HG03135 (cell line): ENCODE measurements at regions not wholly inside any gene's neighbourhood (a gene's known extent, or its start where the extent isn't known, plus 50 kb on each side); places are given as distances from the start of the nearest gene placed in this dataset.

Experiments used
- ATAC-seq: cut with Tn5 transposase; IDR thresholded peaks from one replicate; pipeline ENCODE4 v1.9.1; 2021; ENCODE audit warnings: mild to moderate bottlenecking, moderate library complexity; ENCODE audit not compliant: unreplicated experiment

- no peak for ATAC-seq
These were observed 51.3 kb upstream of the PFKP start for GRCh38 chr10:3016016-3016415.

DNA sequence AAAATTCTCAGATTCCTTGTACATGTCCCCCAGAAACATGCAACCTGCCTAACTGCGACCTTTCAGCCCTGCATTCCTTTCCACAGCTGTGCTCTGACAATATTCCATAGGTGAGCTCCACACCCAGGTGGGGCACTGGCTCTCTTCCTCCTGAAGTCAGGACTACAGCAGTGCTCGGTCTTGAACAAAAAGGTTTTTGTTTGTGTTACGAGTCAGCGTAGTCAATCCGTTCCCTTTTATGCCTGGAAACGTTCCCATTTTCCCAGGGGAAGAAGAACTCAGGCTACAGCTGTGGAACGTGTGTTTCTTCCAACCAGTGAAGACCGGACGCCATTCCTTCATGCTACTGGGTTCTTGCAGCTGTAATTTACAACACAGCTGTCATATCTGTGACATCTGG is 52.4 kb upstream of the PFKP start:
- no peak for ATAC-seq

- ATAC-seq: no peak
These were observed 55.1 kb upstream of the PFKP start for GRCh38 chr10:3012223-3012622.

- no peak for ATAC-seq
These were observed 56.4 kb upstream of the PFKP start for GRCh38 chr10:3010816-3011460.

DNA sequence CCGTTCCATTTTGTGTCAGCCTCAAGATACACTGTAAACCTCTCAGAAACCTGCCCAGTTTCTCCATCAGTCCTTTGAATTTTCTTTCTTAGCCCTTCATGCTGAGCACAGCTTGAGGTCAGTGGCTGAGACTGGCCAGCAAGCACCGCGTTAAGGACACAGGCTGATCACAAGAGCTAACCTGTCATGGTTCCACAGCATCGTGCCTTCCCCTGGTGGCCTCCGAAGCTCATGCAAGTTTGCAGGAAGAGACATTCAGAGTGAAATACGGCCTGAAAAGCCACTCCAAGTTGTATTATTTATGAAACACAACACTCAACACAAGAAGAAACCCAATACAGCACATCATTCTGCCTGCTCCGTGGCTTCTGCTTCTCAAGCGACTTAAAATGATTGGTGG is 57.0 kb upstream of the PFKP start:
- no peak for ATAC-seq

DNA sequence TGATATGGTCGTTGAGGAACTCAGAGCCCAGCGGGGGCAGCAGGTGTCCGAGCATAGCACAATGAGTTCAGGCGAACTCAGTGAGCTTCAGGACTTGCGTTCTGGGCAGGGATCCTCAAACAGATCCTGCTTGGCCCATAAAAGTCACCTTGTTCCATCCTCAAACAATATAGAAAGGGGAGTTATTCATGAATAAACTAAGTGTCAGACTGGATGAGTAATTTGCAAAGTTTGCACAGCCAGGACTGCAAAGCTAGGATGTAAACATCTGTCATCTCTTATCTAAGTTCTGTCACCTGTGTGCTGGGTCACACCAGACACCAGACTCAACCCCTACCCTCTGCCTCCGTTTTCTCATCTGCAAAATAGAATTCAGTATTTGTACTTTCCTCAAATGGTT is 58.0 kb upstream of the PFKP start:
- ATAC-seq: no peak

GRCh38 chr10:3008518-3009195 is 58.7 kb upstream of the PFKP start:
- ATAC-seq: no peak

DNA sequence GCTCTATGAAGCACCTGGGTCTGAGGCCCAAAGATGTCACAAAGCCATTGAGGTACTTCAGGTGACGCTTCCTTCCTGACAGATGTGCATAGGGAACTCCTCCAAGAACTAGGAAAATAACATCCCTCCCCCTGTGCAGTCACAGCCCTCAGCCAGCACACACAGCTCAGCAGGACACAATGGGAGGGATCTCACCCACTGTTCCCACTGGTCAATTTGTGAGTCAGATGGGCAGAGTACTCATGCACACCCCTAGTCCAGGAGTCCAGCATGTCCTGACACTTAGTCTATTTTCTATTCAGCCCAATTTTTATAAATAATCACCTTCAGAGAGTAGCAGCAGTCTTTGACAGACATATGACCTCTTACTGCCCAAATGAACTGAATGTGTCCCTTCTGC is 60.7 kb upstream of the PFKP start:
- no peak for ATAC-seq

- ATAC-seq: no peak
These were observed 61.3 kb upstream of the PFKP start for GRCh38 chr10:3006093-3006492.

GRCh38 chr10:3002304-3002703 is 65.0 kb upstream of the PFKP start:
- no peak for ATAC-seq

DNA sequence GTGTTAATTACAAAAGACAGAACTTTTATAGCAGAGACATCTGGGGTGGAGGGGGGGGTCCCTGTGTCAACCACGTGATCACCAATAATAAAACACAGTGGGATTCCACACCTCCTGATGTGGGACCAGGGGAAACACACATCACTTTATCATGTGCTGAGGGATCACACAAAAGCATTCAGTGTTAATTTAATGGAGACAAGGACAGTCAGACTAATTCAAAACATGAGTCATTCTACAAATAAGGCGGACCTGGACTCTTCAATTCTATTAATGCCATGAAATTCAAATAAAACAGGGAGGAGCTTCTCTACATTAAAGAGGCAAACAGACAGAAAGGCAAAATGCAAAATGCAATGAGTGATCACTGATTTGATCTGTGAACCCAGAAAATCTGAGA is 67.3 kb upstream of the PFKP start:
- ATAC-seq: no peak

DNA sequence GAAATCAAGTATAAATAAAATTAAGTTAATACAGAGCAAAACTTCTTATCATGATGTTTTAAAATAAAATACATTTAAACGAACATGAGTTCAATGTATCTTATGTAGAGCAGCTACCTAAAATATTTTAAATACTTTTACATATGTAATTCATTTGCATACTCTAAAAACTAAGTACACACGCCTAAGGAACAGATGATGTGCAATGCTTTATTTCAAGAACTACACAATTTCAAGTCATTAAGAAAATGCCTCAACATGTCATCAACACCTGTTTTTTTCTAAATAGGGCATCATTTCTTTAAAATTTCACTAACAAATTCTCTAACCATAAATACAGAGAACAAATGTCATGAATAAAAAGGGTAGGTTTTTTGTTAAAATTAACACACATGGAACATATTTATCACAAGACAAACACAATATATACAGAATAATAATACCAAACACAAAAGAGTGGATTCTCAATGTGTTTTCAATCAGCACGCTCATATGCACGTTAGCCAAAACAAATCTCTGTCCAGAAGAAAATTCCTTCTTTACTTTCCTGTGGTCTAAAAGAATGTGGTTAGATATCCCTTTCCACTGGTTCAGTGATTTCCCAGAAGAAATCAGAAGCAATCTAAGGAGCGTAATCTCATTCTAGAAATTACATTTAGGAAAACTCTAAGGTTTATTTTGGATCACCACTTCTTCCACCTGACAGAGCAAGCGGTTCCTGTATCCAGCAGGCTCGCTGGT is 73.0 kb upstream of the PFKP start:
- ATAC-seq: no peak

DNA sequence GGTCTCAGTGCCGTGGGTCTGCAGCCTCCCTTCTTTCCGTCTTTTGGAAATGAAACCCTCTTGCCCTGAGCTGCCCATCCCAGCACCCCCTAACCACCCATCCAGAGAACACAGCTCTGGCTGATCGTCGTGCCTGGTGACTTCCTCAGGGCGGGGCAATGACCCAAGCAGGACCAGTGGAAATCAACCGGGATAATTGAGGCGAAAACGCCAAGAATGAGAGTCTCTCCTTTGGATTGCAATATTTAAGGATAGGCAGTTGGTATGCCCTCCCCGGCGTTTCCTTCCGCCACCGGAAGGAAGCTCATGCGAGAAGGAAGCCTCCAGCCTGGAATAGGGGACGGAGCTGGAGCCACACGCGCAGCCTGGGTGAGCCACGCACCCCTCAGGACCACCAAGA is 73.7 kb upstream of the PFKP start:
- ATAC-seq: no peak

DNA sequence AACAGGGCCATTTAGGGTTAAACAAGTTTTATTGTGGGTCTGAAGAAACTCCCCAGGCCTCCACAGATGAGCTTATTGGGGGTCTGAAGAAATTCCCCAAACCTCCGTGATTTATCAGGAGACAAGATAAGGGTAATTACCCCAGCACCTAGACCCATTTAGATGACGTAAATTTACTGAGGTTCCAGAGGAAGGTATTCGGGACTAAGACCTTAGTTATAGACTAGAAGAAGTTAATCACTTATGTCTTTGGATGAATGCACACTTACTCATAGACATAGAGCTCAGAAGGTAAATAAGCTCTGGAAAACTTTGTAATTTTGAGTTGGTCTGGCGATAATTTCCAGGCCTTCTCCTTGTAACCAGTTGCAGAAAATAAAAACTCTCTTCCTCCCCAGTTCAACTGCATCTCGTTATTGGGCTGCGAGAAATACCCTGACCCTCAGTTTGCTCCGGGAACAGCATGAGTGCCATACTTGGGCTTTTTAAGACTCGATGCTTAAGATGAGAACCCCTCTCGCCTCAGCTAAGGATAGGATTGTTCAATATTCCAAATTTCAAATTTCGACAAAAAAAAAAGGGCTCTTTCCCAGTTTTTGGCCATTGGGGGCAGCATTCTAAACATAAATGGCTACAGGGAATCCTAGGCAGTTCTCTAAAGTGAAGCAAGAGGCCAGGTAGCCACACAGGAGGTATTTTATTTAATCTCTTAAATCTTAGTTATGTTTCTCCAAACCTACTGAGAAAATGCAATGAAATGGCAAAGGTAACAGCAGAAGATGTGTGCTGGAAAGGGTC is 74.7 kb upstream of the PFKP start:
- ATAC-seq: no peak

- no peak for ATAC-seq
These were observed 76.6 kb upstream of the PFKP start for GRCh38 chr10:2990764-2991163.

- ATAC-seq: no peak
These were observed 77.9 kb upstream of the PFKP start for GRCh38 chr10:2989292-2989947.

DNA sequence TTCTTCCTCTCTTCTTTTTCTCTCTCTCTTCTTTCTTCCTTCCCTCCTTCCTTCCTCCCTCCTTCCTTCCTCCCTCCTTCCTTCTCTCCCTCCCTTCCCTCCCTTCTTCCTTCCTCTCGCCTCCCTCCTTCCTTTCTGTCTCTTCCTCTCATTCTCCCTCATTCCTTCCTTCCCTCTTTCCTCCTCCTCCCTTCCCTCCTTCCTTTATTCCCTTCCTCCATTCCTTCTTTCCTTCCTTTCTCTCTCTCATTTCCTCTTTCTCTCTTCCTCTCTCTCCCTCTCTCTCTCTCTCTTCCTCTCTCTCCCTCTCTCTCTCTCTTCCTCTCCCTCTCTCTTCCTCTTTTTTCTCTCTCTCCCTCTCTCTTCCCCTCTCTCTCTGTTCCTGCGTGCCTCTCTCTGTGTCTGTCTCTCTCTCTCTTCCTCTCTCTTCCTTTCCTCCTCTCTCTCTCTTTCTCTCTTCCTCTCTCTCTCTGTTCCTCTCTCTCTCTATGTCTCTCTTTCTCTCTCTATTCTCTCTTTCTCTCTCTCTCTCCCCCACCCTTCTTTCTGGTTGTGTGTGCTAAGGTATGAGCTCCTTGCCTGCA is 80.1 kb upstream of the PFKP start:
- ATAC-seq: no peak

DNA sequence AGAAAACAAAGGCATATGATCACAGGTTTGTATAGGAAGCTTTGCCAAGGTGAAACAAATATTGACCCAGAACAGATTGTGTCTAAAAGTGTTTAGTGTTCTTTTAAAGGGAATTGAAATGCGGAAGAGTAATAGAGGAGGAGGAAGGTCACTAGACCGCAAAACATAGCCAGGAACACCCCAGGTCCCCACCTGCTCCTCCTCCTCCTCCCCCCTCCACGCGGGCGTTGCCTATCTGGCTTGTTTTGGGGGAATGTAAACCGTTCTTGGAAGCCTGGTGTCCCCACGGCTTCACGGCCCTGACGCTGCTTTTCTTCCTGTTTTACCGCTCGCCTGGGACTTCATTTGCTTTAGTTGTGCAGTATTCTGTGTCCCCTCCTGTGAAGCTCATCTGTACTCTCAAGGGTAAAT is 81.0 kb upstream of the PFKP start:
- ATAC-seq: no peak

DNA sequence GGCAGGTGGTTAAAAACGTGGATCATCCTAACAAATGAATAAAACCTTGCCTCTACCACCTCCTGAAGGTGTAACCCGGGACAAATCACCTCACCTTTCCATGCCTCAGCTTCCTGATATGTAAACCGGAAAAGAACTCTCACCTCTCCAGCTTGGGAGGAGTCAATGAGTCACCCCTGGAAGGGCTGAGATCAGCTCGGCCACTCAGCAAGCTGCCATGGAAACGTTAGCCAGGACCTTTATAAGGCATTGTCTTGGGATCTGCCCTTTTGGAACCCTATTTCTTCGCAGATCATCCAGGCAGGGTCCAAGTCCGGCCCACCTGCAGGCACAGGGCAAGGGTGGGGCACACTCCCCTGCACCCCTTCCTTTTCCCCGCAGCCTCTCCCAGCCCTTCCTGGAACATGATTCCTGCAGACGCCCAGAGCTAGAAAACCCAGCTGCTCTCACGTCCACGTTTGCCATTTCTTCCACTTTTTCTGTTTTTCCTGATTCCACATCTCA is 81.6 kb upstream of the PFKP start:
- no peak for ATAC-seq

DNA sequence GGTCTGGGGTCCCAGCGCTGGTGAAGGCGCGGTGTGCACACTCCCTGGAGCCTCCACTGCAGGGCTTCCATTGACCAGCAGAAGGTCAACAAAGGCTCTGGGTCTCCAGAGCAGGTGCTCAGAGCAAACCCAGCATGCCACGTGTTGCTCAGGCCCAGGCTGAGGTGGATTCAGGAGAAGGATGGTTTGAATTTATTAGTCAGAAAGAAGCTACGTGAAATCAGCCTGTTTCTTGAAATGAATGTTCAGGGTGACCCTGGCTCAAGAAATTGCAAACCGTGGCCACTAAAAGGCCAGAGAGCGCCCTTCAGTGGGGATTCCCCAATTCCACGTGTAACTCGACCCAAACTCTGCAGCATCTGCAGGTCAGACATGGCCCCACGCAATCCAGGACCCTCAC is 82.7 kb upstream of the PFKP start:
- no peak for ATAC-seq
